ENCODE measurements at regions not wholly inside any gene's neighbourhood (a gene's known extent, or its start where the extent isn't known, plus 50 kb on each side); places are given as distances from the start of the nearest gene placed in this dataset.
A peak's percentile ranks its signal among the peaks of the same experiment; 100 is the strongest.

GRCh38 chr14:82390586-82390985 lies 856.9 kb upstream of the SEL1L start:
- DNase-seq = no peak
- no peaks in the 10 kb centered on the region for H3K4me1 ChIP-seq (ENCODE audit: control insufficient read depth in 2 of 3, insufficient read depth in 2 of 3, low read depth in 1 of 3, low read length in 3 of 3)

GRCh38 chr14:82394916-82395315 lies 861.3 kb upstream of the SEL1L start:
- no peaks in the 10 kb centered on the region for H3K9me3 ChIP-seq (ENCODE audit: control insufficient read depth in 2 of 3, insufficient read depth in 1 of 3, low read length in 3 of 3)
- no peaks in the 10 kb centered on the region for H3K4me1 ChIP-seq (ENCODE audit: control insufficient read depth in 2 of 3, insufficient read depth in 2 of 3, low read depth in 1 of 3, low read length in 3 of 3)
- no peak overlapping the region for H3K9ac ChIP-seq (ENCODE audit: low read length in 3 of 3)
- no peak for FAIRE-seq
- DNase-seq = no peak
- no peak overlapping the region for H3K27ac ChIP-seq (ENCODE audit: low read depth in 2 of 2, low read length in 2 of 2)
- intact Hi-C loops (cut with DNase I) = no loop called here
- no peaks in the 10 kb centered on the region for H3K36me3 ChIP-seq (ENCODE audit: control insufficient read depth in 2 of 3, insufficient read depth in 3 of 3, low read length in 3 of 3)
- TF ChIP-seq CTCF (IDR thresholded peaks at IDR 0.05; ENCODE audit: borderline replicate concordance, extremely low read depth, insufficient read depth) = no peak
- H3K27me3 ChIP-seq (ENCODE audit: control insufficient read depth, insufficient read depth, low read length) = no peaks in the 10 kb centered on the region
- H3K4me3 ChIP-seq (ENCODE audit: low read length in 3 of 3) = no peak overlapping the region

More at GRCh38 chr14:82390586-82390985, 856.9 kb upstream of the SEL1L start:
- intact Hi-C loops (cut with DNase I) = no loop called here
- H3K4me3 ChIP-seq (ENCODE audit: low read length in 3 of 3) = no peak overlapping the region
- H3K36me3 ChIP-seq (ENCODE audit: control insufficient read depth in 2 of 3, insufficient read depth in 3 of 3, low read length in 3 of 3) = no peaks in the 10 kb centered on the region
- H3K27ac ChIP-seq (ENCODE audit: low read depth in 2 of 2, low read length in 2 of 2) = no peak overlapping the region
- TF ChIP-seq CTCF (IDR thresholded peaks at IDR 0.05; ENCODE audit: borderline replicate concordance, extremely low read depth, insufficient read depth) = no peak
- no peaks in the 10 kb centered on the region for H3K27me3 ChIP-seq (ENCODE audit: control insufficient read depth, insufficient read depth, low read length)
- H3K9ac ChIP-seq (ENCODE audit: low read length in 3 of 3) = no peak overlapping the region
- peak; percentile 93 for FAIRE-seq
- no peaks in the 10 kb centered on the region for H3K9me3 ChIP-seq (ENCODE audit: control insufficient read depth in 2 of 3, insufficient read depth in 1 of 3, low read length in 3 of 3)

GRCh38 chr14:82398256-82398655 lies 864.6 kb upstream of the SEL1L start:
- intact Hi-C loops (cut with DNase I) = no loop called here
- H3K9ac ChIP-seq (ENCODE audit: low read length in 3 of 3) = no peak overlapping the region
- H3K9me3 ChIP-seq (ENCODE audit: control insufficient read depth in 2 of 3, insufficient read depth in 1 of 3, low read length in 3 of 3) = no peaks in the 10 kb centered on the region
- FAIRE-seq (no peak), DNase-seq (peak in 2 of 5 donors; percentile 9 to 27)
- H3K36me3 ChIP-seq (ENCODE audit: control insufficient read depth in 2 of 3, insufficient read depth in 3 of 3, low read length in 3 of 3) = no peaks in the 10 kb centered on the region
- no peaks in the 10 kb centered on the region for H3K4me1 ChIP-seq (ENCODE audit: control insufficient read depth in 2 of 3, insufficient read depth in 2 of 3, low read depth in 1 of 3, low read length in 3 of 3)
- no peak overlapping the region for H3K4me3 ChIP-seq (ENCODE audit: low read length in 3 of 3)
- TF ChIP-seq CTCF (IDR thresholded peaks at IDR 0.05; ENCODE audit: borderline replicate concordance, extremely low read depth, insufficient read depth) = no peak
- no peaks in the 10 kb centered on the region for H3K27me3 ChIP-seq (ENCODE audit: control insufficient read depth, insufficient read depth, low read length)
- no peak overlapping the region for H3K27ac ChIP-seq (ENCODE audit: low read depth in 2 of 2, low read length in 2 of 2)

GRCh38 chr14:82403987-82404386 lies 870.3 kb upstream of the SEL1L start:
- Histone ChIP-seq H3K9me3 (ENCODE audit: control insufficient read depth in 2 of 3, insufficient read depth in 1 of 3, low read length in 3 of 3) (no peaks in the 10 kb centered on the region), H3K4me3 (ENCODE audit: low read length in 3 of 3) (no peak overlapping the region), H3K36me3 (ENCODE audit: control insufficient read depth in 2 of 3, insufficient read depth in 3 of 3, low read length in 3 of 3) (no peaks in the 10 kb centered on the region), H3K4me1 (ENCODE audit: control insufficient read depth in 2 of 3, insufficient read depth in 2 of 3, low read depth in 1 of 3, low read length in 3 of 3) (no peaks in the 10 kb centered on the region), H3K27me3 (ENCODE audit: control insufficient read depth, insufficient read depth, low read length) (no peaks in the 10 kb centered on the region), H3K9ac (ENCODE audit: low read length in 3 of 3) (no peak overlapping the region), H3K27ac (ENCODE audit: low read depth in 2 of 2, low read length in 2 of 2) (no peak overlapping the region)
- FAIRE-seq (no peak), DNase-seq (no peak)
- intact Hi-C loops (cut with DNase I) = no loop called here
- TF ChIP-seq CTCF (IDR thresholded peaks at IDR 0.05; ENCODE audit: borderline replicate concordance, extremely low read depth, insufficient read depth) = no peak

Data from kidney (tissue), 13 donors.